H4 (cell line): ENCODE measurements at regions not wholly inside any gene's neighbourhood (a gene's known extent, or its start where the extent isn't known, plus 50 kb on each side); places are given as distances from the start of the nearest gene placed in this dataset.
A peak's percentile ranks its signal among the peaks of the same experiment; 100 is the strongest.

Experiments used
- DNase-seq: peaks from one replicate; pipeline ENCODE4 v3.0.0-alpha.2; 2015; ENCODE audit warnings: low spot score

DNA sequence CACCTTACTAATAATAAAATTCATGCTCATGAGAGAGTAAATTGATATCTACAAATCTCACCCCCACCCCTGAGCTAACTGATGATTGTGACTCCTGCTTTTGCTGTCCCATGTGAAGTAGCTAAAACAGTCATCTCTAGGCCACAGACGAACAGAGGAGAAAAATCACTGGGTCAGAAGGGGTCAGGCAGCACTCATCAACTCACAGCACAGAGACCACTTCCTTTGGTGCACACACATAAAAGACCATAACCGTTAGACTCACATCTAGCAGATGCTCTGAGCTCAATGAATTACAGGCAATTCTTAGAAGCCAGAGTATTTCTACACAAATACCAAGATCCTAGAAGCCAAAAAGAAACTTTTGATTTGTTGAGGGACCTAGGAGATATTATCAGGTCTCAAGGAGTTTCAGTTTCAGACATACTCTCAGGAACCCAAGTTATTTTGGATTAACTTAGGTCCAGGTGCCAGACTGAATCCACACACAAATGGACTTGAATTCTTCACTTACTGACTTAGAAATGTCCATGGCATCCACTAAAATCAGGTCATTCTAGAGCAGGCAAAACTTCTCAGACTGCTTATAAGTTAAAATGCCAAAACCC is 65.0 kb upstream of the TES start:
- DNase-seq = no peak

- DNase-seq = no peak
Observed at GRCh38 chr7:116148108-116148507, 62.2 kb upstream of the TES start.

DNA sequence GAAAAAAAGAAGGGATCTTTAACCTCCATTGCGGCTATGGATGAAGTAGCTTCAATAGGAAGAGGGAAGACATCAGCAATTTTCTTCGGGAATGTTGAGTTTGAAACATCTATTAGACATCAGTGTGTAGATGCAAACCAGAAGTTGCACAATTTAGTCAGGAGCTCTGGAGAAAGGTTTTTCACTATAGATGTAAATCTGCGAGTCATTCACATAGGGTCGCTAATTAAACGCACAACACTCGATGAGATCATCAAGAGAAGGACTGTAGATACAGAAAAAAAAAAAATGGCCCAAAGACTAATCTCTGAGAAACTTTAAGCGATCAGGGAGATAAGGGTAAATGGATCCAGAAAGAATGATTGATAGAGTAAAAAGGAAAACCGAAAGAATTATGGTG is 61.7 kb upstream of the TES start:
- DNase-seq = no peak

- DNase-seq = no peak
Observed at GRCh38 chr7:116150588-116150987, 59.8 kb upstream of the TES start.

- DNase-seq = no peak
Observed at GRCh38 chr7:116152276-116152675, 58.1 kb upstream of the TES start.

DNA sequence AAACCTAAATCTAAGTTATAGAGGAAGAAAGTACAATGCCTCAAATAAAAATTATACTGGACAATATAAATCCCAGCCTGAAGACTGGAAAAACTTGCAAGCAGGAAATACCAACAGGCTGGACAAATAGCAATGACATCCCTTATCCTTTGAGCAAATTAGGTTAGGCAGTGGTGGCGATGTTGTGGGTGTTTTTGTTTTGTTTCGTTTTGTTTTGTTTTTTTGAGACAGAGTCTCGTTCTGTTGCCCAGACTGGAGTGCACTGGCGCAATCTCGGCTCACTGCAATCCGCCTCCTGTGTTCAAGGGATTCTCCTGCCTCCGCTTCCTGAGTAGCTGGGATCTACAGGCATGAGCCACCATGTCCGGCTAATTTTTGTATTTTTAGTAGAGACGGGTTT is 57.3 kb upstream of the TES start:
- DNase-seq = peak; percentile 22

DNA sequence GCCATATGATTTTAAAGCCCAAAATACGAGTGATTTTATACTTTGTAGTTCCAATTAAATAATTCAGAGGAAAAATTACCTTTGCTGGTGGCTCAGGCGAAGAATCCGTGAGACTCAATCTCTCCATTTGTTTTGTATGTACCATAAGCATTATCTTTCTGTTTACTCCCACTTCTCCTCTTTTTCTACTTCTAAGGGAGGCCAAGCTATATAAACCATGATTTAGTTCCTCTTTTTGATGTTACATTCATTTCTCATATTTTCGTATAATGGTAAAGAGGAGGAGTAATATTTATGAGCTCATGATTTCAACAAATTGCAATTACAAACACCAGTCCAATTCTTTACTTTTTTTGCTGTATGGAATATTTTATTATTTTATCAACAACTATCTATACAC is 50.6 kb upstream of the TES start:
- DNase-seq = no peak
